Stimulated activated CD8-positive, alpha-beta memory T cell treated with anti-CD3 and anti-CD28 coated beads, Interleukin-15, amount 100 ng/mL, for 1 hour (primary cell): ENCODE measurements at regions not wholly inside any gene's neighbourhood (a gene's known extent, or its start where the extent isn't known, plus 50 kb on each side); places are given as distances from the start of the nearest gene placed in this dataset.

Source experiments
- DNase-seq: peaks from one replicate; pipeline ENCODE4 v3.0.0-alpha.2; 2020; ENCODE audit warnings: low read depth

- DNase-seq: no peak
Observed at GRCh38 chr22:44591146-44591790, 93.2 kb upstream of the RTL6 start.

GRCh38 chr22:44590291-44590690 lies 92.3 kb upstream of the RTL6 start:
- no peak for DNase-seq

GRCh38 chr22:44589831-44590230 lies 91.8 kb upstream of the RTL6 start:
- DNase-seq: no peak

GRCh38 chr22:44588348-44588747 lies 90.3 kb upstream of the RTL6 start:
- DNase-seq: no peak

- no peak for DNase-seq
Observed at GRCh38 chr22:44587737-44588310, 89.8 kb upstream of the RTL6 start.

- DNase-seq: no peak
Observed at GRCh38 chr22:44586999-44587736, 89.1 kb upstream of the RTL6 start.

- DNase-seq: no peak
Observed at GRCh38 chr22:44586351-44586990, 88.4 kb upstream of the RTL6 start.

- DNase-seq: no peak
Observed at GRCh38 chr22:44585559-44586350, 87.7 kb upstream of the RTL6 start.

- DNase-seq: no peak
Observed at GRCh38 chr22:44584256-44584902, 86.3 kb upstream of the RTL6 start.

- DNase-seq: no peak
Observed at GRCh38 chr22:44583854-44584253, 85.8 kb upstream of the RTL6 start.

GRCh38 chr22:44583061-44583760 lies 85.2 kb upstream of the RTL6 start:
- no peak for DNase-seq

GRCh38 chr22:44582016-44582415 lies 84.0 kb upstream of the RTL6 start:
- no peak for DNase-seq

- no peak for DNase-seq
Observed at GRCh38 chr22:44581096-44581435, 83.0 kb upstream of the RTL6 start.

- DNase-seq: no peak
Observed at GRCh38 chr22:44580176-44581095, 82.4 kb upstream of the RTL6 start.

GRCh38 chr22:44578516-44579230 lies 80.6 kb upstream of the RTL6 start:
- DNase-seq: no peak

GRCh38 chr22:44578110-44578457 lies 80.1 kb upstream of the RTL6 start:
- no peak for DNase-seq

GRCh38 chr22:44577391-44578109 lies 79.5 kb upstream of the RTL6 start:
- no peak for DNase-seq

- no peak for DNase-seq
Observed at GRCh38 chr22:44576311-44577260, 78.6 kb upstream of the RTL6 start.
